HEK293T (cell line): ENCODE measurements at regions not wholly inside any gene's neighbourhood (a gene's known extent, or its start where the extent isn't known, plus 50 kb on each side); places are given as distances from the start of the nearest gene placed in this dataset.

Experiments
- CTCF ChIA-PET: fragments of 350-600 bp; formaldehyde crosslinking; extraction: SDS; loops from one replicate; lab custom pipeline; 2021; ENCODE audit warnings: antibody characterized with exemption, inconsistent platforms; lab: Yijun Ruan, JAX
- POLR2A ChIA-PET: fragments of 350-600 bp; formaldehyde crosslinking; extraction: SDS; loops from one replicate; lab custom pipeline; 2020; ENCODE audit warnings: antibody characterized with exemption, inconsistent platforms; lab: Yijun Ruan, JAX
- DNase-seq: peaks from one replicate; pipeline ENCODE4 v3.0.0; 2012; ENCODE audit warnings: mixed read lengths; ENCODE audit errors: extremely low spot score
- ARNT ChIP-seq: fragments of 450-650 bp; IDR thresholded peaks from 2 replicates; pipeline ENCODE4 v1.6.1; 2017; ENCODE audit warnings: mild to moderate bottlenecking
- BHLHE40 ChIP-seq: fragments of 450-650 bp; IDR thresholded peaks from 2 replicates; pipeline ENCODE4 v1.6.1; 2016; ENCODE audit warnings: mild to moderate bottlenecking, moderate library complexity, borderline replicate concordance
- CTBP1 ChIP-seq: fragments of 450-650 bp; IDR thresholded peaks from 2 replicates; pipeline ENCODE4 v1.6.1; 2016; ENCODE audit warnings: borderline replicate concordance
- ELF4 ChIP-seq: fragments of 450-650 bp; IDR thresholded peaks from 2 replicates; pipeline ENCODE4 v1.6.1; 2017; ENCODE audit warnings: antibody characterized with exemption
- FOXA1 ChIP-seq: fragments of 450-650 bp; IDR thresholded peaks from 2 replicates; pipeline ENCODE4 v1.6.1; 2016; ENCODE audit warnings: mild to moderate bottlenecking
- FOXK2 ChIP-seq: fragments of 450-650 bp; IDR thresholded peaks from 2 replicates; pipeline ENCODE4 v1.6.1; 2016; ENCODE audit warnings: mild to moderate bottlenecking
- FOXM1 ChIP-seq: fragments of 450-650 bp; IDR thresholded peaks from 2 replicates; pipeline ENCODE4 v1.6.1; 2017; ENCODE audit warnings: mild to moderate bottlenecking, borderline replicate concordance
- HDGF ChIP-seq: fragments of 450-650 bp; IDR thresholded peaks from 2 replicates; pipeline ENCODE4 v1.6.1; 2017; ENCODE audit warnings: antibody characterized with exemption, borderline replicate concordance
- L3MBTL2 ChIP-seq: fragments of 450-650 bp; conservative IDR thresholded peaks from 2 replicates; pipeline ENCODE4 v1.6.1; 2016; ENCODE audit warnings: mild to moderate bottlenecking
- LEF1 ChIP-seq: fragments of 450-650 bp; IDR thresholded peaks from 2 replicates; pipeline ENCODE4 v1.6.1; 2017; ENCODE audit warnings: mild to moderate bottlenecking, borderline replicate concordance
- NFRKB ChIP-seq: fragments of 450-650 bp; IDR thresholded peaks from 2 replicates; pipeline ENCODE4 v1.6.1; 2016; ENCODE audit warnings: mild to moderate bottlenecking, moderate library complexity
- SP1 ChIP-seq: fragments of 450-650 bp; IDR thresholded peaks from 2 replicates; pipeline ENCODE4 v1.6.1; 2017
- SUZ12 ChIP-seq: fragments of 450-650 bp; IDR thresholded peaks from 2 replicates; pipeline ENCODE4 v1.6.1; 2016; ENCODE audit warnings: mild to moderate bottlenecking
- TARDBP ChIP-seq: fragments of 450-650 bp; IDR thresholded peaks from 2 replicates; pipeline ENCODE4 v1.6.1; 2016
- ZNF384 ChIP-seq: fragments of 450-650 bp; IDR thresholded peaks from 2 replicates; pipeline ENCODE4 v1.6.1; 2016
- TF ChIP-seq, protein P1 (sequence below): fragments of 450-650 bp; IDR thresholded peaks from 2 replicates; pipeline ENCODE4 v1.6.1; 2016

DNA sequence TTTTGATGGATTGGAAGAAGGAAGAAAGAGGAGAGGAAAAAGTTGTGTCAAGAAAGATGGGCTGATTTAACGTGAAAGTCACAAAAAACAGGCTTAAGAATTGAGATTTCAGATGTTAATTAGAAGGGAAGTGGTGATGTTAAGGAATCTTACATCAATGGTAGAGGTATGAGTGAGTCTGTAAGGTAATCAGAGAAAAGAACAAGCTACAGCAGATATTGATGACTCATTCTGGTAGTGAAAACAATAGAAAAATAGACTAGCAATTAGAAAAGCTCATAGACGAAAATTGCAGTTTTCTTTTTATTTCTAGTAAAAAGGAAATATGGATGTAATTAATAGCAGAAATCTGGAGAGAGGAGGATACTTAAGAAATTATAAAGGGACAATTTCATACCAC is 559.6 kb downstream of the MCTP2 start:
- CTCF ChIA-PET: no interaction called here
- no peak for DNase-seq
- TF ChIP-seq, protein P1, sequence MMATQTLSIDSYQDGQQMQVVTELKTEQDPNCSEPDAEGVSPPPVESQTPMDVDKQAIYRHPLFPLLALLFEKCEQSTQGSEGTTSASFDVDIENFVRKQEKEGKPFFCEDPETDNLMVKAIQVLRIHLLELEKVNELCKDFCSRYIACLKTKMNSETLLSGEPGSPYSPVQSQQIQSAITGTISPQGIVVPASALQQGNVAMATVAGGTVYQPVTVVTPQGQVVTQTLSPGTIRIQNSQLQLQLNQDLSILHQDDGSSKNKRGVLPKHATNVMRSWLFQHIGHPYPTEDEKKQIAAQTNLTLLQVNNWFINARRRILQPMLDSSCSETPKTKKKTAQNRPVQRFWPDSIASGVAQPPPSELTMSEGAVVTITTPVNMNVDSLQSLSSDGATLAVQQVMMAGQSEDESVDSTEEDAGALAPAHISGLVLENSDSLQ: no peak
- TF ChIP-seq CTBP1 (no peak), ELF4 (no peak), SP1 (no peak), ARNT (no peak), NFRKB (no peak), HDGF (no peak), FOXM1 (no peak), ZNF384 (no peak), LEF1 (no peak), TARDBP (no peak), SUZ12 (no peak), FOXK2 (no peak), FOXA1 (no peak)
- POLR2A ChIA-PET: no interaction called here

DNA sequence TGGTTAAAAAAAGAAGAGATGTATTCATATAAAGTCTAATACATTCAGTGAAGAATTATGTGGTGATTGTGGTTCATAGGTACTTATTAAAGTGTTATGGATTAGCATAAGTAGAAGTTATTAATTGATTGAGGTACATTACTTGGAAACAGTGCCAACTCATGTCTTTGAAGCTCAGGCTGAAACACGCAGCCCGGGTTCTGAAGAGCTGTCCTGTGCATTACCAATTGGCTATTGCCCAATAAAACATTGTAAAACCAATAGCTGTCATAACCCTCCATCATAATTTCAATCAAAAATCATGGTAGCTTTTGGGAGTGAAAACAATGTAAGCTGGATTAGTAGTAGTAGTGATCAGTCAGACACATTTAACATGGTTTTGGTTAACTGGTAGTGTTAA is 560.1 kb downstream of the MCTP2 start:
- POLR2A ChIA-PET: no interaction called here
- no peak for DNase-seq
- CTCF ChIA-PET: no interaction called here
- TF ChIP-seq TARDBP: no peak
- TF ChIP-seq HDGF: no peak
- TF ChIP-seq NFRKB: no peak
- TF ChIP-seq SUZ12: no peak
- no peak for TF ChIP-seq FOXA1
- TF ChIP-seq, protein P1: no peak
- TF ChIP-seq ARNT: no peak
- no peak for TF ChIP-seq L3MBTL2
- TF ChIP-seq ELF4: no peak
- TF ChIP-seq ZNF384: no peak
- TF ChIP-seq LEF1: no peak
- TF ChIP-seq FOXK2: no peak
- TF ChIP-seq CTBP1: no peak
- TF ChIP-seq SP1: no peak
- TF ChIP-seq FOXM1: no peak
- TF ChIP-seq BHLHE40: no peak

DNA sequence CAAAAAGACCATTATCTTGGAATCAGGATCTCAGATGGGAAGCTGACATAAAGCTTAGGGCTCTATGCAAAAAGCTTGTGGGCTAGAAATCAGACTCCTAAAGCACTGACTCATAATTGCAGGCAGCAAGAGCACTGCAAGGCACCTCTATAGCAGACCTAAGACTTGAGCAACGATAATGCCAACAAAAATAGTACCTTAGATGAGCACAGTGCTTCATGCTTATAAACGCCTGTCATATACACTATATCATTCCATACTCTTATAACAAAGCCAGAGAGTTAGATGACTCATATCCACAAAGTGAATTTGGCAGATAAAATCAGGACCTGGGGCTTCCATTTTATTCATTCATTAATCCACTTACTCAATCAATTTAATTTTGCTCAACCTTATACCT is 560.8 kb downstream of the MCTP2 start:
- no peak for TF ChIP-seq SUZ12
- TF ChIP-seq FOXA1: no peak
- TF ChIP-seq FOXK2: no peak
- TF ChIP-seq BHLHE40: no peak
- ChIA-PET CTCF (no interaction called here), POLR2A (no interaction called here)
- DNase-seq: no peak

DNA sequence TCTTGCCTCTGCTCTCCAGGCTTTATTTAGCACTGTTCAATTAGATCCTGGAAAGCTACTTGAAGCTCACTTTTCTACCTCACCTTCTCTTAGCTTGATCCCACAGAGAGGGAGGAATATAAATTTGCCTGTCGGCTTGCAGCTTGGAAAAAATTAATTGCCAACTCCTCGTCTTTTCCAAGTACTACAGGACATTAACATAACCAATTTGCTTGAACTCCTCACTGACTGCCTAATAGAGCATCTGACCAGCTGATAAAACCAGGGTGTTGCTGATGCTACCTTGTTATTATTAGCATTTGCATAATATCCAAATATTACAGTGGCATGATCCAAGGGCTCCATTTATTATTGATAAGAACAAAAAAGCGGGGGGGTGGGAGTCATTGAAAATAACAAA is 561.8 kb downstream of the MCTP2 start:
- POLR2A ChIA-PET: interaction anchor here (0.7 kb wide), 1 partner anchor 121 kb away, joined by 3 read pairs; no protein-coding TSS in a partner anchor
- CTCF ChIA-PET: interaction anchor here (0.6 kb wide), 1 partner anchor 53 kb away, joined by 3 read pairs; no protein-coding TSS in a partner anchor
- DNase-seq: no peak
- TF ChIP-seq CTBP1 (no peak), SP1 (no peak), FOXA1 (no peak), NFRKB (no peak), FOXK2 (no peak), TARDBP (no peak), HDGF (no peak), LEF1 (no peak), L3MBTL2 (no peak), SUZ12 (no peak), ZNF384 (no peak), ARNT (no peak), FOXM1 (no peak), BHLHE40 (no peak), ELF4 (no peak)
- TF ChIP-seq, protein P1: no peak

DNA sequence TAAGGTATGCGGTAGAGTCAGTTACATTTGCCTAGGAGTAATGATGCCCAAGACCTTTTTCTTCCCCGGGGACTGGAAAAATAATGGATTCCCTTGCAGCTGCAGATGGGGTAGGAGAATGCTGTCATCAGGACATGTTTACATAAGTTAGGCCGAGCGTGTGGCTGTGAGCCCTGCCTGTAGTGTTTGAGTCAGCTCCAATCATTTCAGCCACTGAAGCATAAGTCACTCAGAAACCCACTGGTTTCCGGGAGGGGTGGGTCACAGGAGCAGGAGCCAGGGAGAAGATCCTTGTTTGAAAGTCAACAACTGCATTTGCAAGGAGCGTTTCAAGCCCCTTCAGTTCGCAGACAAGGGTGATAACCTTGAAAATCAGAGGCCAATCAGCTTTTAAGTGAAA is 562.3 kb downstream of the MCTP2 start:
- no peak for DNase-seq
- TF ChIP-seq ELF4: no peak
- ChIA-PET POLR2A (interaction anchor here (0.7 kb wide), 1 partner anchor 122 kb away, joined by 3 read pairs; no protein-coding TSS in a partner anchor), CTCF (no interaction called here)

DNA sequence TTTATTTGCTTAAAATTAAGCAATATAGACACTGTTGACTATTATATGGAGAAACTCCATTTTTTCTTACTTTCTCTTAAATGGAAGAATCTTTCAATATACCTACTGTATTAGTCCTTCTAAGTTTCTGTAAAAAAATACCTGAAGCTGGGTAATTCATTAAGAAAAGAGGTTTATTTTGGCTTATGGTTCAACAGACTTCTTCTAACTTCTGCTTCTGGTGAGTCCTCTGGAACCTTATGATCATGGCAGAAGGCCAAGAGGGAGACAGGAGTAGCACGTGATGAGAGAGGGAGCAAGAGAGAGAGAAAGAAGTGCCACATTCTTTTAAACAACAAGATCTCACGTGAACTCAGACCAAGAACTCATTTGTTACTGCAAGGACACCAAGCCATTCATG is 573.3 kb downstream of the MCTP2 start:
- DNase-seq: no peak
- TF ChIP-seq FOXK2 (no peak), FOXA1 (no peak), BHLHE40 (no peak), LEF1 (no peak), SP1 (no peak), SUZ12 (no peak), L3MBTL2 (no peak), HDGF (no peak), NFRKB (no peak), ARNT (no peak), FOXM1 (no peak), CTBP1 (no peak), ZNF384 (no peak), TARDBP (no peak), ELF4 (no peak)
- TF ChIP-seq, protein P1: no peak
- ChIA-PET POLR2A (no interaction called here), CTCF (no interaction called here)
